ENCODE measurements at regions not wholly inside any gene's neighbourhood (a gene's known extent, or its start where the extent isn't known, plus 50 kb on each side); places are given as distances from the start of the nearest gene placed in this dataset.

GRCh38 chr13:44011036-44011435 lies 131.3 kb downstream of the LACC1 start:
- Histone ChIP-seq H3K4me3 (no peak overlapping the region), H3K27ac (no peak overlapping the region), H3K4me1 (no peaks in the 10 kb centered on the region), H3K36me3 (no peaks in the 10 kb centered on the region), H3K9me3 (no peaks in the 10 kb centered on the region), H3K27me3 (no peaks in the 10 kb centered on the region)
- no peak for DNase-seq (ENCODE audit: low spot score in 2 of 2)
- intact Hi-C loops (cut with DNase I; ENCODE audit: low total_unique reads): loop anchor here (1.0 kb wide), 1 partner anchor 13 kb away; no protein-coding TSS in a partner anchor
- TF ChIP-seq POLR2AphosphoS5 (IDR thresholded peaks at IDR 0.05): no peak
- no peak for TF ChIP-seq POLR2A (IDR thresholded peaks at IDR 0.05)
- TF ChIP-seq, protein P1, sequence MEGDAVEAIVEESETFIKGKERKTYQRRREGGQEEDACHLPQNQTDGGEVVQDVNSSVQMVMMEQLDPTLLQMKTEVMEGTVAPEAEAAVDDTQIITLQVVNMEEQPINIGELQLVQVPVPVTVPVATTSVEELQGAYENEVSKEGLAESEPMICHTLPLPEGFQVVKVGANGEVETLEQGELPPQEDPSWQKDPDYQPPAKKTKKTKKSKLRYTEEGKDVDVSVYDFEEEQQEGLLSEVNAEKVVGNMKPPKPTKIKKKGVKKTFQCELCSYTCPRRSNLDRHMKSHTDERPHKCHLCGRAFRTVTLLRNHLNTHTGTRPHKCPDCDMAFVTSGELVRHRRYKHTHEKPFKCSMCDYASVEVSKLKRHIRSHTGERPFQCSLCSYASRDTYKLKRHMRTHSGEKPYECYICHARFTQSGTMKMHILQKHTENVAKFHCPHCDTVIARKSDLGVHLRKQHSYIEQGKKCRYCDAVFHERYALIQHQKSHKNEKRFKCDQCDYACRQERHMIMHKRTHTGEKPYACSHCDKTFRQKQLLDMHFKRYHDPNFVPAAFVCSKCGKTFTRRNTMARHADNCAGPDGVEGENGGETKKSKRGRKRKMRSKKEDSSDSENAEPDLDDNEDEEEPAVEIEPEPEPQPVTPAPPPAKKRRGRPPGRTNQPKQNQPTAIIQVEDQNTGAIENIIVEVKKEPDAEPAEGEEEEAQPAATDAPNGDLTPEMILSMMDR (IDR thresholded peaks at IDR 0.05): no peak

GRCh38 chr13:44012910-44013757 lies 133.4 kb downstream of the LACC1 start:
- Histone ChIP-seq H3K9me3 (no peaks in the 10 kb centered on the region), H3K27me3 (no peaks in the 10 kb centered on the region), H3K36me3 (no peaks in the 10 kb centered on the region), H3K4me1 (no peaks in the 10 kb centered on the region), H3K27ac (peak overlapping the region; percentile 33 to 48), H3K4me3 (no peak overlapping the region)
- intact Hi-C loops (cut with DNase I; ENCODE audit: low total_unique reads): no loop called here
- TF ChIP-seq POLR2A (IDR thresholded peaks at IDR 0.05) (no peak), POLR2AphosphoS5 (IDR thresholded peaks at IDR 0.05) (no peak)
- TF ChIP-seq, protein P1 (IDR thresholded peaks at IDR 0.05): no peak
- DNase-seq (ENCODE audit: low spot score in 2 of 2): no peak

- no peaks in the 10 kb centered on the region for H3K36me3 ChIP-seq
- DNase-seq (ENCODE audit: low spot score in 2 of 2): no peak
- intact Hi-C loops (cut with DNase I; ENCODE audit: low total_unique reads): no loop called here
- no peak overlapping the region for H3K4me3 ChIP-seq
- peak overlapping the region; percentile 33 to 48 for H3K27ac ChIP-seq
- TF ChIP-seq POLR2A (IDR thresholded peaks at IDR 0.05): no peak
- TF ChIP-seq, protein P1 (IDR thresholded peaks at IDR 0.05): no peak
- no peak for TF ChIP-seq POLR2AphosphoS5 (IDR thresholded peaks at IDR 0.05)
- no peaks in the 10 kb centered on the region for H3K9me3 ChIP-seq
- H3K27me3 ChIP-seq: no peaks in the 10 kb centered on the region
- no peaks in the 10 kb centered on the region for H3K4me1 ChIP-seq
Measured at GRCh38 chr13:44013758-44014291, 134.1 kb downstream of the LACC1 start.

DNA sequence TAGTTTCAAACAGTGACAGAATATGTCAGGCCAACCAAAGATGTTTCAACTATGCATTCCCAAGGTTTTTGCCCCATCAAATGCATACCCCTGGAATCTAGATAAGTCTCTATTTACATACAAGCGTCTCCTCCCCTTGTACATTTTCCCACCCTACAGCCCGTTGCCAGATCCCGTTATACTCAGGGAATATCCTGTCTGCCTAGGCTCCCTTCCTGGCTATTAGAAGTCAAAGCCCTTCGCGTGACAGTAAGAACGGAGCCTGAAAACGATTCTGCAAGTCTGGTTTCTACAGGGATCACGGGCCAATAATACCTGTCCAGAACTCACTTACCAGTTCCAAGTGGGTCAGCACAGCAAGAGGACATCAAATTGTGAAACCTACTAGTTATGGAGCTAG lies 134.8 kb downstream of the LACC1 start:
- intact Hi-C loops (cut with DNase I; ENCODE audit: low total_unique reads): no loop called here
- H3K4me3 ChIP-seq: no peak overlapping the region
- no peaks in the 10 kb centered on the region for H3K36me3 ChIP-seq
- no peaks in the 10 kb centered on the region for H3K4me1 ChIP-seq
- H3K27ac ChIP-seq: no peak overlapping the region
- no peak for TF ChIP-seq POLR2A (IDR thresholded peaks at IDR 0.05)
- TF ChIP-seq, protein P1 (IDR thresholded peaks at IDR 0.05): no peak
- TF ChIP-seq POLR2AphosphoS5 (IDR thresholded peaks at IDR 0.05): no peak
- DNase-seq (ENCODE audit: low spot score in 2 of 2): no peak
- H3K9me3 ChIP-seq: no peaks in the 10 kb centered on the region
- H3K27me3 ChIP-seq: no peaks in the 10 kb centered on the region

DNA sequence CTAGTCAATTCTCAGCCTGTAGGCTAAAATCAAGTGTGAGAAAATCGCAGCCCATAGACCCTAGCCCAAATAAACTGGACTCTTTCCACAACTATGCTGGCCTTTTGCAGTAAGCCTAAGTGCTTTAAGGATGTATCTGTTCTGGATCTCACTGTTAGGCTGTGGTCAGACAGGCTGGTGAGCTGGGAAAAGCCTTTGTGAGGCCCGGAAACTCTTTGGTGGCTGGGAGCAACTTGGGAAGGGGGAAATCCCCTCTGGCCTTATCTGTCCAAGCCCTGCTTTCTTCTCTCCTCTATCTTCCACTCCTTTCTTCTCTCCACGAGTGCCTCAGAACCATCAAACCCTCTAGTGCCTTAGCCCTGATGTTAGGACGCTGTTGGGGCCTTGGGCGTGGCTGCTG lies 135.4 kb downstream of the LACC1 start:
- Histone ChIP-seq H3K27me3 (no peaks in the 10 kb centered on the region), H3K9me3 (no peaks in the 10 kb centered on the region), H3K36me3 (no peaks in the 10 kb centered on the region), H3K27ac (no peak overlapping the region), H3K4me1 (no peaks in the 10 kb centered on the region), H3K4me3 (no peak overlapping the region)
- intact Hi-C loops (cut with DNase I; ENCODE audit: low total_unique reads): no loop called here
- DNase-seq (ENCODE audit: low spot score in 2 of 2): no peak
- TF ChIP-seq POLR2AphosphoS5 (IDR thresholded peaks at IDR 0.05): no peak
- TF ChIP-seq, protein P1 (IDR thresholded peaks at IDR 0.05): no peak
- no peak for TF ChIP-seq POLR2A (IDR thresholded peaks at IDR 0.05)
